Body of pancreas (tissue), 4 donors: ENCODE measurements at regions not wholly inside any gene's neighbourhood (a gene's known extent, or its start where the extent isn't known, plus 50 kb on each side); places are given as distances from the start of the nearest gene placed in this dataset.

Experiments
- CTCF ChIP-seq, 7 experiments: fragments of 450-650 bp in 4 of 7; fragments of 200-600 bp in 3 of 7; sonication (generic) in 3 of 7; IDR thresholded peaks; one replicate each; pipeline ENCODE4 v1.5.1; 2016 to 2019; ENCODE audit warnings: antibody characterized with exemption in 7 of 7
- POLR2A ChIP-seq, 3 donors: fragments of 450-650 bp; IDR thresholded peaks; one replicate each; pipeline ENCODE4 v1.6.1; 2016; ENCODE audit warnings: antibody characterized with exemption in 3 of 3, mild to moderate bottlenecking in 2 of 3

- TF ChIP-seq CTCF (IDR thresholded peaks at IDR 0.05) (no peak), POLR2A (IDR thresholded peaks at IDR 0.05) (no peak)
Measured at GRCh38 chr4:10183462-10183861, 66.9 kb upstream of the WDR1 start.
